Keratinocyte (primary cell): ENCODE measurements at regions not wholly inside any gene's neighbourhood (a gene's known extent, or its start where the extent isn't known, plus 50 kb on each side); places are given as distances from the start of the nearest gene placed in this dataset.

ENCODE experiments used
- DNase-seq: peaks from one replicate; pipeline ENCODE4 v3.0.0-alpha.2; 2011; ENCODE audit warnings: low read depth, missing footprints, low spot score
- FAIRE-seq: peaks from 2 replicates; lab custom pipeline; 2011; peaks lifted over from hg19 to GRCh38; lab: Jason Lieb, UNC
- H2AFZ ChIP-seq: 2 replicates; pipeline ENCODE4 v1.6.0; 2012; ENCODE audit warnings: low read length, control low read depth, inconsistent platforms; ENCODE audit not compliant: control insufficient read depth
- H3K27ac ChIP-seq: 2 replicates; pipeline ENCODE4 v1.5.1; 2011; ENCODE audit warnings: low read length; ENCODE audit not compliant: control insufficient read depth, insufficient read depth
- H3K27me3 ChIP-seq: 3 replicates; pipeline ENCODE4 v1.6.0; 2011; ENCODE audit warnings: low read length; ENCODE audit not compliant: control insufficient read depth, insufficient read depth; ENCODE audit errors: extremely low read depth
- H3K36me3 ChIP-seq, 2 experiments: 2 replicates in 1 of 2; 3 replicates in 1 of 2; pipeline ENCODE4 v1.5.1; 2011; ENCODE audit warnings: low read length in 2 of 2, mild to moderate bottlenecking in 1 of 2; ENCODE audit not compliant: control insufficient read depth in 2 of 2, insufficient read depth in 2 of 2; ENCODE audit errors: extremely low read depth in 1 of 2
- H3K4me1 ChIP-seq: 3 replicates; pipeline ENCODE4 v1.5.1; 2011; ENCODE audit warnings: low read length; ENCODE audit not compliant: control insufficient read depth, insufficient read depth; ENCODE audit errors: extremely low read depth
- H3K4me2 ChIP-seq: 3 replicates; pipeline ENCODE4 v1.6.0; 2011; ENCODE audit warnings: low read depth, low read length; ENCODE audit not compliant: control insufficient read depth, insufficient read depth; ENCODE audit errors: extremely low read depth
- H3K4me3 ChIP-seq, 3 experiments: fragments of 200-600 bp in 1 of 3; sonication (generic) in 1 of 3; 2 replicates in 2 of 3; 3 replicates in 1 of 3; pipeline ENCODE4 v1.5.1; 2011 to 2016; ENCODE audit warnings: low read length in 3 of 3, mild to moderate bottlenecking in 3 of 3, control low read depth in 2 of 3, inconsistent platforms in 1 of 3, low read depth in 1 of 3, mixed read lengths in 1 of 3, mixed run types in 1 of 3, moderate library complexity in 1 of 3; ENCODE audit not compliant: control insufficient read depth in 2 of 3, insufficient read depth in 2 of 3; ENCODE audit errors: extremely low read depth in 1 of 3
- H3K79me2 ChIP-seq: 2 replicates; pipeline ENCODE4 v1.6.0; 2012; ENCODE audit warnings: low read length; ENCODE audit not compliant: control insufficient read depth, insufficient read depth
- H3K9ac ChIP-seq: 3 replicates; pipeline ENCODE4 v1.6.0; 2011; ENCODE audit warnings: low read length; ENCODE audit not compliant: control insufficient read depth, insufficient read depth; ENCODE audit errors: extremely low read depth
- H3K9me1 ChIP-seq: 3 replicates; pipeline ENCODE4 v1.6.0; 2011; ENCODE audit warnings: low read length; ENCODE audit not compliant: control insufficient read depth, insufficient read depth; ENCODE audit errors: extremely low read depth
- H3K9me3 ChIP-seq: 2 replicates; pipeline ENCODE4 v1.5.1; 2012; ENCODE audit warnings: low read depth, low read length; ENCODE audit not compliant: control insufficient read depth
- H4K20me1 ChIP-seq: 3 replicates; pipeline ENCODE4 v1.6.0; 2011; ENCODE audit warnings: low read length; ENCODE audit not compliant: control insufficient read depth, insufficient read depth; ENCODE audit errors: extremely low read depth
- CTCF ChIP-seq, 3 experiments: IDR thresholded peaks in 1 of 3; conservative IDR thresholded peaks in 1 of 3; optimal IDR thresholded peaks in 1 of 3; 2 replicates in 2 of 3; 3 replicates in 1 of 3; pipeline versions ENCODE3 to v1.5.1; 2011; ENCODE audit warnings: low read length in 3 of 3, mild to moderate bottlenecking in 3 of 3, moderate library complexity in 2 of 3, control low read depth in 1 of 3, inconsistent platforms in 1 of 3; ENCODE audit not compliant: insufficient read depth in 2 of 3; ENCODE audit errors: extremely low read depth in 1 of 3
- EZH2 ChIP-seq: IDR thresholded peaks from one replicate; pipeline ENCODE4 v1.6.1; 2012; ENCODE audit warnings: inconsistent platforms, mild to moderate bottlenecking, low read length, moderate library complexity
- dilution Hi-C: fragments of 300-500 bp; cut with MboI; formaldehyde crosslinking; loops from one replicate; pipeline ENCODE4 v1.7.0; 2020; ENCODE audit warnings: low sequenced_read_pairs; ENCODE audit not compliant: extremely low pct_ligation_motif_present

GRCh38 chr14:97137705-97138104 lies 340.5 kb downstream of the VRK1 start:
- no peak for DNase-seq
- H3K79me2 ChIP-seq = no peaks in the 10 kb centered on the region
- H3K4me3 ChIP-seq = no peak overlapping the region
- no peaks in the 10 kb centered on the region for H3K9me1 ChIP-seq
- H3K36me3 ChIP-seq = no peaks in the 10 kb centered on the region
- peaks cover 8% of the 10 kb centered on the region for H3K4me1 ChIP-seq
- dilution Hi-C loops = no loop called here
- H3K9ac ChIP-seq = no peak overlapping the region
- no peaks in the 10 kb centered on the region for H3K27me3 ChIP-seq
- peak; percentile 29 for FAIRE-seq
- H3K27ac ChIP-seq = no peak overlapping the region
- no peaks in the 10 kb centered on the region for H3K9me3 ChIP-seq
- no peaks in the 10 kb centered on the region for H4K20me1 ChIP-seq
- peak overlapping the region; percentile 72 for H3K4me2 ChIP-seq
- H2AFZ ChIP-seq = peak overlapping the region; percentile 47
- TF ChIP-seq EZH2 (no peak), CTCF (optimal IDR thresholded peaks at IDR 0.05 in 1 of 3, IDR thresholded peaks at IDR 0.05 in 1 of 3, conservative IDR thresholded peaks at IDR 0.05 in 1 of 3; ENCODE audit: extremely low read depth in 1 of 3, insufficient read depth in 2 of 3, low read length in 3 of 3) (no peak)

- H3K27me3 ChIP-seq = no peaks in the 10 kb centered on the region
- no peak for DNase-seq
- no peak for FAIRE-seq
- peaks cover 8% of the 10 kb centered on the region for H3K4me1 ChIP-seq
- no peaks in the 10 kb centered on the region for H4K20me1 ChIP-seq
- H3K9ac ChIP-seq = no peak overlapping the region
- no peaks in the 10 kb centered on the region for H3K36me3 ChIP-seq
- dilution Hi-C loops = no loop called here
- H3K27ac ChIP-seq = no peak overlapping the region
- H2AFZ ChIP-seq = no peak overlapping the region
- H3K9me3 ChIP-seq = no peaks in the 10 kb centered on the region
- H3K79me2 ChIP-seq = no peaks in the 10 kb centered on the region
- H3K4me2 ChIP-seq = no peak overlapping the region
- H3K9me1 ChIP-seq = no peaks in the 10 kb centered on the region
- TF ChIP-seq EZH2 = no peak
- no peak for TF ChIP-seq CTCF (optimal IDR thresholded peaks at IDR 0.05 in 1 of 3, IDR thresholded peaks at IDR 0.05 in 1 of 3, conservative IDR thresholded peaks at IDR 0.05 in 1 of 3; ENCODE audit: extremely low read depth in 1 of 3, insufficient read depth in 2 of 3, low read length in 3 of 3)
- H3K4me3 ChIP-seq = no peak overlapping the region
These were observed 341.6 kb downstream of the VRK1 start for GRCh38 chr14:97138801-97139200.
